RPMI8226 (cell line): ENCODE measurements at regions not wholly inside any gene's neighbourhood (a gene's known extent, or its start where the extent isn't known, plus 50 kb on each side); places are given as distances from the start of the nearest gene placed in this dataset.
"Not testable (repeated sequence)": the region's sequence is repeated elsewhere in the genome, so short reads cannot be mapped to it uniquely, and the experiment has no call there.

ENCODE experiments used
- DNase-seq: peaks from one replicate; pipeline ENCODE4 v3.0.0-alpha.2; 2015

DNA sequence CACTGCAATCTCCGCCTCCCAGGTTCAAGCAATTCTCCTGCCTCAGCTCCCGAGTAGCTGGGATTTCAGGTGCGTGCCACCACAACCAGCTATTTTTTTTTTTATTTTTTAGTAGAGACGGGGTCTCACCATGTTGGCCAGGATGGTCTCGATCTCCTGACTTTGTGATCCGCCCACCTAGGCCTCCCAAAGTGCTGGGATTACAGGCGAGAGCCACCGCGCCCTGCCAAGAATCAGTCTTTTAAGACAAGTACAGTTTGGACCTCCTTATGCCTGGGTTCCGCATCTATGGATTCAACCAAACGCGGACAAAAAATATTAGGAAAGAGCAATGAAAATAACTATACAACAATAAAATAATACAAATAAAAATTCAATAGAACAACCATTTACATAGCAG lies 285.9 kb upstream of the HS6ST1 start:
- DNase-seq: not testable (repeated sequence)

DNA sequence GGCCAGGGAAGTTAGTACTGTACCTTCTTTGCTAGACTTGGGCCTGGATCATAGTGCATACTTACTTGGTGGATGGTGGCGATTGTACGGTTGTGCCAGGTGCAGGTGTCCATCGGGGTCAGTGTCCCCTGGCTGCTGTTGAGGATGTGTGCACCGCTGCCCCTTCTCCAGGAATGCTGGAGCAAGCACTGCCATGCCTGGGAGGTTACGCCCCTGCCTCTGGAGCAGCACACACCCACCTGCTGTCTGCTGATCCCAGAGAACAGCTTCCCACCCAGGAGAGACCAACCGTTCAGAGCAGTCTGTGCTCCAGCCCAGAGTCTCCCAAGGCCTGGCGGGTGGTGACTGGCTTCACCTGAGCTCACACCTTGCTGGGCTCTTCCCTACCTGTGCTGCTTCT lies 286.8 kb upstream of the HS6ST1 start:
- no peak for DNase-seq

DNA sequence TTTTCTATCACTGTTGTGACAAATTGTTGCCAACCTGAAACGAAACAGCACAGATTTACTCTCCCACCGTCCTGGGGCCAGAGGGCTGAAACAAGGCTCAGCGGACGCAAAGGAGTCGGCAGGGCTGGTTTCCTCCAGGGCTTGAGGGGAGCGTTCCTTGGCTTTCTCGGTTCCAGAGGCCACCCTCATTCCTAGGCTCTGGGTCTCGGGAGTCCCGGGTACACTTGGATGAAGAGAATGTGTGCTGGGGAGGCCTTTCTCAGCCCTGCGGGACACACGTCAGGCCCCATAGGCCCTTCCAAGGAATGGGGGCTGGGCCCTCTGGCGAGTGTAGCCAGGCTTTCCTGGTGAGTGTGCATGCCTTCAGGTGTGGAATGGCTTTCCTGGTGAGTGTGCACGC lies 287.3 kb upstream of the HS6ST1 start:
- DNase-seq: no peak

DNA sequence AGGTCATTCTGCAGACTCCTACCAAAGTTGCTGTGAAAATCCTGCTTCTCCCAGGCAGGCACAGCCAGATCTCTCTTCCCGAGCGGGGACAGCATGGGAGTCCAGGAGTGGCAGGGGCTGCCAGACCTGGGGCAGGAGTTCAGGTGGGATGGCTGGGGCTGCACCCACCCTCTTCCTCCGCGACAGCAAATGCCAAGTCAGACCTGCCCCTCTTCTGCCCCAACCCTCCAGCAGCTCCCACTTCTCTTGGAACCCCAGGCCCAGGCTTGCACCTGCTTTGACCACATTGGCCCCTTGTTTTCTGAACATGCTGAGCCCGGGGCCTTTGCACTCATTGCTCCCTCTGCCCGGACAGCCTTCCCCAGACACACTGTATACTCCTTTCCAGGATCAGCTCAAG lies 288.2 kb upstream of the HS6ST1 start:
- no peak for DNase-seq

DNA sequence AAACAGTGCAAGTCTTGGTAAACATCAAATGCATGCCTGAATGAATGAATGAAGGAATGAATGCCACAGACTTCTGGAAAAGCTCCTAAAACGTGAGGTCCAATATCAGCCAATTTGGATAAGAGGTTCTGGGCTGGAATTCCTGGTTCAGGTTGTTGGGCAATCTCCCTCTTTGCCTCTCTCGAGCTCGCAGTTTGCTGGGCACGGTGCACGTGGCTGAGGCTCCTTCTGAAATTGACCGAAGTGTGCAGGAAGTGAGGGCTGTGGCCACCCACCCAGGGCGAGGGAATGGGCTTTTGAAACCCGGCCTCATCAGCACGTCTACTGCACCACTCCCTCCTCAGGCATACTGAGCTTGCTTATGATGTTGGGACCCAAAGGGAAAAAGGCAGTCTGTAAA lies 288.8 kb upstream of the HS6ST1 start:
- no peak for DNase-seq

DNA sequence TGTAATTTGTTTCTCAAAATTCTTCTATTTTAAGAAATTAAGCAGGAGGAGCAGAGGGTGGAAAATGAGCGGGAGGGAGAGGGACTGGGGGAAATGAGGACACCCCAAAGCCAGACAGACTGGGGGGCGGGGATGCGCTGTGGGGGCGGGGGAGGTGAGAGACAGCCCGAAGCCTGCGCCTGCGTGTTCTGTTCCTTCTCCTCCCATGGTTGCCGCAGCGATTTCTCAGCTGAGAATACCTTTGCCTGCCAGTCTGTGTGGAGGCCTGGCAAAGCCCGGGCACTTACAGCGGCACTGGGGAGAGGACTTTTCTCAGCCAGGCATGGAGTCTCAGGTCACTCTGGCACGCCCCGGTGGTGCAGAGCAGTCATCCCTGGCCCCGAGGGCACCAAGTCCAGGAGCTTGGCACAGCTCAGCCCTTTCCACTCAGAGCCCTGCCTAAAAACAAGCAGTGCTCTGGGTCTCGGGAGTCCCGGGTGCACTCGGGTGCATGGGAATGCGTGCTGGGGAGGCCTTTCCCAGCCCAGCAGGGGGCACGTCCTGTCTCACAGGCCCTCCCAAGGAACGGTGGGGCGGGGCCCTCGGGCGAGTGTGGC lies 289.3 kb upstream of the HS6ST1 start:
- no peak for DNase-seq

DNA sequence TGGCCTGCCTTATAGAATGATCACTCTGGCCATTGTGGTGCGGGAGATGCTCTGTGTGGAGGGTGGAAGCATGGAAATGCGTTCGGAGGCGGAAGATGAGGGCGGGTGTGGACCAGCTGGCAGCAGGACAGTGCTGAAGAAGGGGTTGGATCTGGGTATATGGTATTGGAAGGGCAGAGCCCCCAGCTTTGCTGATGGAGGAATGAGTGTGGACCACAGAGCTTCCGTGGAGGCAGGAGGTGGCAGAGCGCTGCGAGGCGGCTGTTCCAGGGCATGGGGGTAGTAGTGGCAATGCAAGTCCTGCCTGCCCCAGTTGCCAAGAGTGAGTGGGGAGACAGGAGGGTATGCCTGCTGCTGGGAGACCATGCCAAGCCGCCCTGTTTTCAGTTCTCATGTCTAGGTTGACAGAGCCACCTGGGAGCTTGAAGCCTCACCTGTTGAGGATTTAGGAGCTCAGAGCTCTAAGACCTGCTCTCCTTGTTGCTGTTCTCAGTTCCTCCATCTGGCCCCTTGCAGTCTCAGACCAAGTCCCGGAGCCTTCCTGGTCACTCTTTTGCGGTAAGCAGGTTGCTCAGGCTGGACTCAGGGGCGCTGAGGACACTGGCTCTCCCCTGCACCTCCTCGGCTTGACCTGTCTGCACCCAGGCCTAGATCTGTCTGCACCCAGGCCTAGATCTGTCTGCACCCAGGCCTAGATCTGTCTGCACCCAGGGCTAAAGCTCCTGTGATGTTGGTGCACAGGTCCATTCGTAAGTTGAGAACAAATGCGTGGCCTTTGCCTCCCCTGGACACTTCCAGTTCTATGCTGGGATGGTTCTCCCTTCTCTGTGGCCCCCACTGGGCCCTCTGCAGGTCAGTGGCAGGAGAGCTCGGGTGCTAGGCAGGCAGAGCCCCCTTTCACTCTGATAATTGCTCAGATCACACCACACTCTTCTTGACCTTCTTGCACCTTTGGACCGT lies 290.5 kb upstream of the HS6ST1 start:
- peak; percentile 22 for DNase-seq

DNA sequence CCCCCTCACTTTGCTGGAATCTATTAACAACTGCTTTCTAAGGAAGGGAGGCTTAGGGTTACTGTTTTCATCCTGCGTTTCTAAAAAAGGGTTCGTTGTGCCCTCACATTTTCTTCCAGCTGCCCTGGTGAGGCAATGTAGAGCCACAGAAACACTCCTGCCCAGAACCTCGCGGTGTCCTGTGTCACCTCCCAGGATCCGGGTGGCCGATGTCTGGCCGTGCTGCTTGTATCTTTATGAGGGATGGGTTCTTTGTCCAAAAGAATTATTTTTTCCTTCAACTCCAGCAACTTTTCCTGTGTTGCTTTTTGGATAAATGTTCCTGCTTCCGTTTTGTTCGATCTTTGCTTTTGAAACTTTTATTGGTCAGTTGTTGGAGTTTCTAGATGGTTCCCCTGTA lies 291.8 kb upstream of the HS6ST1 start:
- DNase-seq: no peak

DNA sequence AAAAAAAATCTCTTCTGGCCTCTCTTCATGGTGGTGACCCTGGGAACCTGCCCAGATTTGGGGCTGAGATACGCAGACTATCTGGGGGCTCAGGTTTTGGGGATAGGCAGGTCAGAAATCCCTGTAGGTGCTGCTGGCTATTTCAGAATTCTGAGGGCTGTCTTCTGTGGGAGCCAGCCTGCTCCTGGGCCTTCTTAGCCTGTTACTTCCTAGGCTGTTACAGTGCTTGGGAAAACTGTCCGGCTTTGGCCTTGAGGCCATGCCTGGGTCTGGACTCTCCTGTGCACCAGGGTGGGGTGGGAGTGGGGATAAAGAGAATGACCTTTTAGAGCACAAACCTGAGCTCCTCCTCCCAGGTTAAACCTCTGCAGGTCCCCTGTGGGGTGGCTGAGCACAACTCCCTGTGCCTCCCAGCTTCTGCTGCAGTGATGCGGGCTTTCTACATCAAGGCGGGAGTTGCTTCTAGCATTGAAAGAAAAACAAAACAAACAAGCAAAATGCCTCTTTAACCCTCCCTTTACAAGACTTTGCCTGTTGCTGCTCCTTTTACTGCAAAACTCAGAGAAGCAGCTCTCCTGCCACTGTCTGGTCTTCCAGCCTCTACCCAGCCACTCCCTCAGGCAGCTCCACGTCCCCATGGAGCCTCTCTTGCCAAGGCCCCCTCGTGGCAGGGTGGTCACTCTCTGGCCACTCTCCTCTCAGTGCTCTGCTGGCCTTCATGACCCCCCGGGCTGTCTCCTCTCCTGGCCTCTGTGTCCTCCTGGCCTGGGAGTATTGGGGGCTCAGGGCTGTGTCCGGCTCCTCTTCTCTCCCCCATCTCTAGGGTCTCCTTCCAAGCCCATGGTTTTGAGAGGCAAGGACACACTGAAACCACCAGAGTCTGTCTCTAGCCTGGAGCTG lies 293.0 kb upstream of the HS6ST1 start:
- DNase-seq: no peak

DNA sequence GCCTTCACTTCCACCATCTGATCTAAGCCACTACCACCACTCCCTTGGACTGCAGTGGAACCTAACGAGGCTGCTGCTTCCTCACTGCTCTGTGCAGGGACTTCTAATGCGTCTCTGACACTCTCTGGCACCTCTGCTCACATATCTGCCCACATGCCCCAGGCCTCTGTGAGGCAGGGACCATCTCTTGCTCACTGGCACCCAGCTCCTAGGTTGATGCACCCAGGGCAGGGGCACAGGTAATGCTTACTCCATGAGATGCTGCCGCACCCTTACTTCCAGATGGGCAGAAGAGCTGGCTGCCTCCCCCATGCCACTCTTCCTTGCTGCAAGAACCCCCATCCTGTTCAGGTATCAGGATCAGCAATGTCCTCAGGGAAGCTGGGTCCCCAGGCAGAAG lies 294.0 kb upstream of the HS6ST1 start:
- no peak for DNase-seq

DNA sequence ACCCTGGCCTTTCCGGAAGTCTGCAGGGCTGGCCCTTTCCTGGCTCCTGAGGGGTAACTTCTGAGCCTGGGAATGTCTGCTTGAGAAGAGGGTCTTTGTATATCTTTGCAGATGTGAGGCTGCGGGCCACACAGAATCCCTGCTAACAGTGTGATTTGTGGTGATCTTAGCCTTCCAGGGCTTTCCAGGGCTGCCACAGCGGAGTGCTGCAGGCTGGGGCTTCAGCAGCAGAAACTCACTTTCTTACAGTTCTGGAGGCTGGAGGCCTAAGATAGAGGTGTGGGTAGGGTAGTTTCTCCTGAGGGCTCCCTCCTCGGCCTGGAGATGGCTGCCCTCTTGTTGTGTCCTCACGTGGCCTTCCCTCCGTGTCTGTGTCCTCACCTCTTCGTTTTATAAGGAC lies 294.7 kb upstream of the HS6ST1 start:
- DNase-seq: no peak

DNA sequence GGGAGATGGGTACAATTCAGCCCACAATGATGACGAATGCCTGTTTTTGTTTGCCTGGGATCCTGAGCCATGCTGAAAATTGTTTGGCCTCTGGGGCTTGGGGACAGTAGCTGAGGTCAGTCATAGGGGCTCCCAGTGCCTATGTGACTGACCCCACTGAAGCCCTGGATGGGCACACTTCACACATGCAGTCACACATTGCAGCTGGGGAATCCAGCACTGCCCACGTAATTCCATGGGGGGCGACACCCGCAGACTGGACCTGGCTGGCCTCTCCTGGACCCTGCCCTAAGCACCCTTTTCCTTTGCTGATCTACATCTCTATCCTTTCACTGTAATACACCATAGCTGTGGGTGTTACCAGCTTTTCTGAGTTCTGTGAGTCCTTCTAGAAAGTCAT lies 295.2 kb upstream of the HS6ST1 start:
- no peak for DNase-seq

DNA sequence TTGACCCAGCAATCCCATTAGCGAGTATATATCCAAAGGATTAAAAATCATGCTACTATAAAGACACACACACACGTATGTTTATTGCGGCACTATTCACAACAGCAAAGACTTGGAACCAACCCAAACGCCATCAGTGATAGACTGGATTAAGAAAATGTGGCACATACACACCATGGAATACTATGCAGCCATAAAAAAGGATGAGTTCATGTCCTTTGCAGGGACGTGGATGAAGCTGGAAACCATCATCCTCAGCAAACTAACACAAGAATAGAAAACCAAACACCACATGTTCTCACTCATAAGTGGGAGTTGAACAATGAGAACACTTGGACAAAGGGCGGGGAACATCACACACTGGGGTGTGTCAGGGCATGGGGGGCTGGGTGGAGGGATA lies 296.2 kb upstream of the HS6ST1 start:
- not testable (repeated sequence) for DNase-seq

DNA sequence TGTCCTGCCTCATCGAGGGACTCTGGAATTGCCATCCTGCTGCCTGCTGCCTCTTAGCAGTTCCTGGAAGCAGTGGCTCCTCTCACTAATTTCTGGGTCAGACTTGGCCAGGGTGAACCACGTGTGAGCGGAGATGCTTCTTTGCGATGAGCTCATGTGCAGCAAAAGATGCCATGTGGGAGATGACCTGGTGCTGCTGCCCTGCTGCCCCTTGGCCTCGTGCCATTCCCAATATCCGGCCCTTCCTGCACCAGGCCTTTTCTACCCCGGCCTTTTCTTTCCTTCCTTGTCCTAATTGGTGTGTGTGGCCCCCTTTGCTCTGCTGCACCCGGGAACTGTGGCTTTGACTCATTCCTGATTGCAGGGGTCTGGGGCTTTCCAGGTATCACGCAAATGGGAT lies 296.9 kb upstream of the HS6ST1 start:
- DNase-seq: no peak

DNA sequence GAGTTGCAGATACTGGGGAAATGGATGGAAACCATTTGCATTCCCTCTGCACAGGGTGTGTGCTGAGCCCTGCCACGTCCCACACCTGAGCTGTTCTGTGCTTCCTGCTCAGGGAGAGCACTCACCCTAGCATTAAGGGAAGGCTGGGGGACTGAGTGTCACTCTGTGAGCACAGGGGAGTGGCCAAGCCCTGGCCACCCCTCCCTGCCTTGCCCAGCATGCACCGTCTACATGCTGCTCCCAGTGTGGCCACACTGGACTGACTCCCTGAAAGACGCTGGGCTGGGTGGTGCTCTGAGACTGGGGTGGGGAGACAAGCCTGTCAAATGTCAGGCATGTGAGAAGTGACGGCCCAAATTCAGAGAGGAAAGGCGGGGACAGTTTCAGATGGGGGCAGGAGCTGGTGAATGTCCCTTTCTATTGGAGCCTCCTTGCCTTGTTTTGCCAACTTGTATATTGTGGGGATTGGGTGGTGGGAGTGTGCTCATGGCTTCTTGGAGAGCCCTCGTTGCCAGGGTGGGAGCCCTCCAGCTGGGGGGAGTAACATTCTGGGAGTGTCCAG lies 298.4 kb upstream of the HS6ST1 start:
- DNase-seq: no peak

DNA sequence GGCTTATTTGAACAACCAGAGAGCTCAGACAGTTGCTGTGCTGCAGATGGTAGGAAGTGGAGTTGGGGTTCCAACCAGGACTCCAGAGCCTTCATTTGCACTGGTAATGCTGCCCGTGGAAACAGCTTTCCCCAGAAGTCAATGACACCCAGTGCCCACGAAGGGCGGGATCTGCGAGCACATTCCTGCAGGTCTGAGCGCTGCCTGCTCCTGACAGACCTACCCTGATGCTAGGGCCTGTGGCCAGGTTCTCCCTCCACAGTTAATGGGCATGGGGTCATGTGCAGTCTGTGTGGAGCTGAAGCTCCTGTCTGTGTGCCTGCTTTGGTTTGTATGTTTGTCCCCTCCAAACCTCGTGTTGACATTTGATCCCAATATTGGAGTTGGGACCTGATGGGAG lies 299.0 kb upstream of the HS6ST1 start:
- DNase-seq: no peak

DNA sequence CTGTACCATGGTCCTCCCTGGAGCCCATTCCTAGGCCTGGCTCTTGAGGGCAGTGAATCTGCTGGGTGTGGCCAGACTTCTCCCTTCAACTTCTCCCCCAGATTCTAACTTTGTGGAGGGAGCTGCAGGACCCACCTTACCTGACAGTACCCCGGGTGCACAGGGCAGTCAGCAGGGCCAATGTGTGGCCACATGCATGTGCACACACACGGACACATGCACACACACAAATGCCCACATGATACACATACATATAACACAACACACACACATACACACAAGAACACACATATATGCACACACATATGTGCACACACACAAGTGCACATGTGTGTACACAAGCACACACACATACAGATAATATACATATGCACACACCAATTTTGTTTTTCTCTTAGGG lies 300.0 kb upstream of the HS6ST1 start:
- no peak for DNase-seq

DNA sequence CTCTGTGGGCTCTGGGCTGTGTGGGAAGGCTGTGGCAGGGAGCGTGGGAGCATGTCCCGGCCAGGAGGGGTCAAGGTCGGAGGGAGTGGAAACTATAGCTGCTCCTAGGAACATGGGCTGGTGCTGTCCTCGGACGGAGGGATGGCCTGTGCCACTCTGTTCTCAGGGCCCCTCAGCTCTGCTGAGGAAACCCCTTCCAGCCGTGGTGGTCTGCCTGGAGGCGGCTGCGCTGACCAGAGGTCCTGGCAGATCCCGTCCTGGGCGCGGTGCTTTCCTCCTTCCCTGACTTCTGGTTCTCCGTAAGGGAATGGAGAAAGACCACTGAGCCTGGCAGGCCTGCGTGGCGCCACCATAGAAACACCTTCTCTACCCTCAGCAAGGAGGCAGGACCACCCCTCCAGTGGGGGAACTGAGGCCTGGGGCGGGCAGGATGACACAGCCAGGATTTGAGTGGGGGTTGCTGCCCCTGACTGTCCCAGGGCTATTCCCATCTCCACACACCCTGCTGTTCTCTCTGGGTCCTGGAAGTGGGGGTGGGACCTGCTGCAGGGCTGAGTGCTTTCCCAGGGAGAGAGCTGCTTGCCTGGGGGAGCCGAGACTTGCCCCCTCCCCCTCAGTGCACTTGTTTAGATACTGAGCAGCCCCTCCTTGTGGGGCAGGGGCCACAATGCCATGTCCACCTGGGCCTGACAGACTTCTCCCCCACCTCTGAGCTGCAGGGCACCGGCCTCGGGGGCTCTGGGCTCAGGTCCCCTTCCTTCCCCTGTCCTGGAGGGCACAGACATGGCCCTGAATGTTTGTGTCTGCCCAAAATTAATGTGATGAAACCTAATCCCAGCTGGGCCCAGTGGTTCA lies 301.0 kb upstream of the HS6ST1 start:
- no peak for DNase-seq

DNA sequence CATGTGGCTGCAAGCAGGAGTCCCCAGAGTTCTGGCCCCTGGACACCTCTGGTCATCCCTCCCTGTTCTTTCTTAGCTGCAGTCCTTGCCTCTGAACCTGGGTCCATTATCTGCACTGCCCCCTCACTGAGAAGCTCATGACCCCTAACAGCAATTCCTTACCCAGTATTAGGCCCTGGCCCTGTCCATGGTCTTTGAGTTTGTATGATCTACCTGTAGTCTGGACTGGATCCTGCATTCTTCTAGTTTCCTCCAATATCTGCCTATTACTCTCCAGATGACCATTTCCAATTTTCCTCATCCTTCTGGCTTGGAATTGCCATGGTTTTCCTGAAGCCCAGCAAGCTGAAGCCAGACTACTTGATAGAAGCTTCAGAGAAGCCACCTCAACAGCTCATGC lies 302.4 kb upstream of the HS6ST1 start:
- DNase-seq: no peak

DNA sequence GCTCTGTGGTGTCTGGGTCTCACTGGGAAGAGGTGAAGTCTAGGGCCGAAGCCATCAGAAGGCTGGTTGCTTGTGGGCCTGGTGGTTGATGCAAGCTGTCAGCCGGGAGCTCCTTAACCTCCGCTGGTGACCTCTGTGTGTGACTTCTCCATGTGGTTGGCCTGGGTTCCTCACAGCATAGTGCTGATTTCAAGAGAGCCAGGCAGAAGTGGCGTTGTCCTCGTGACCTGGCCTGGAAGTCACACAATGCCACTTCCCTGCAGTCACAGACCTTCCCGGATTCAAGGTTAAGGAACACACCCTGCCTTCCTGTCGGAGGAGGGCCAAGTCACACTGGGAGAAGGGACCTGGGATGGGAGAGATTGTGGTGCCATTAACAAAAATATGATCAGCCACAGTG lies 303.7 kb upstream of the HS6ST1 start:
- no peak for DNase-seq

DNA sequence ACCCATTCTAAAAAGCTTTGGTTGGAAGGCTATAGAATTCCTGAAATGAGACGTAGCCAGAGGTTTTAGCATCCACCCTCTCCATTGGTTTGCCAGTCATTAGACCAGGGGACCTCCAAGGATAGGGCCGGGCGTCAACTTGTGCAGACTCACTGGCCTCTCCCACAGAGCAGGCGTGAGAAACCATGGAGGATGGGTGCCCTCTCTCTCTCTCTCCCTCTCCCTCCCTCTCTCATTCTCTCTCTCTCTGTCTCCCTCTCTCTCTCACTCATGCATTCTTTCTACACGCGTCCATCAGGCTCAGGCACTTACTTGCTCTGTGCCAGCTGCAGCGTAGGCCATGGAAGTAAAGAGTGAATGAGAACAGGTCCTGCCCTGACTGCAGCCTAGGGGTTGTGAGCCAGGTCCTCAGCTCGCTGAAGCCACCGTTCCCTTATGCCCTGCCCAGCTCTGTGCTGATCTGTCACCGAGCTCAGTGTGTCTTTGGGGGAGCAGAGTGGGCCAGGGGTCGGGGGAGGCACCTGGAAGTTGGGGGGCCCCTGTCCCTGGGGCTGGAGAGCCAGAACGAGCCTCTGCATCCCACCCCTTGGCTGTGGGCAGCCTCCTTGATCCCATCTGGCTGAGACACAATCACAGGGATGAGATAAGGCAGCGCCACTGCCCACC lies 304.4 kb upstream of the HS6ST1 start:
- DNase-seq: no peak
